A673 (cell line): ENCODE measurements at regions not wholly inside any gene's neighbourhood (a gene's known extent, or its start where the extent isn't known, plus 50 kb on each side); places are given as distances from the start of the nearest gene placed in this dataset.

Source experiments
- CTCF ChIP-seq: fragments of 300-800, 200-600 bp; sonication (generic); conservative IDR thresholded peaks from 2 replicates; pipeline ENCODE4 v1.5.1; 2017; ENCODE audit warnings: low read depth, mild to moderate bottlenecking, antibody characterized with exemption, low read length, moderate library complexity, mixed read lengths
- EZH2 ChIP-seq: fragments of 200-600 bp; sonication (generic); IDR thresholded peaks from 2 replicates; pipeline ENCODE4 v1.6.1; 2017; ENCODE audit warnings: borderline replicate concordance, low read depth, mild to moderate bottlenecking, mixed read lengths, antibody characterized with exemption, low read length; ENCODE audit not compliant: poor library complexity, severe bottlenecking

GRCh38 chr7:114343949-114344708, 70.5 kb upstream of the FOXP2 start:
- TF ChIP-seq CTCF (no peak), EZH2 (no peak)
